H1 (cell line): ENCODE measurements at regions not wholly inside any gene's neighbourhood (a gene's known extent, or its start where the extent isn't known, plus 50 kb on each side); places are given as distances from the start of the nearest gene placed in this dataset.

ENCODE experiments used
- CTCF ChIA-PET: fragments of 300-600 bp; sonication (Branson Sonifier 250); formaldehyde crosslinking; loops from one replicate; lab custom pipeline; 2021; ENCODE audit not compliant: partially characterized antibody; lab: Charles Lee
- POLR2A ChIA-PET: fragments of 300-600 bp; sonication (Branson Sonifier 250); formaldehyde crosslinking; loops from one replicate; lab custom pipeline; 2021; ENCODE audit warnings: inconsistent platforms; ENCODE audit not compliant: partially characterized antibody; lab: Charles Lee
- DNase-seq, 2 experiments: peaks; one replicate each; pipeline versions ENCODE4 v3.0.0 to v3.0.0-alpha.2; 2010 to 2022; ENCODE audit warnings: low spot score in 2 of 2, low read depth in 1 of 2, mixed read lengths in 1 of 2
- FAIRE-seq: peaks from 2 replicates; lab custom pipeline; 2011; peaks lifted over from hg19 to GRCh38; lab: Jason Lieb, UNC
- H2AFZ ChIP-seq: 2 replicates; pipeline ENCODE4 v1.8.1; 2012; ENCODE audit warnings: low read length, inconsistent platforms
- H2AK5ac ChIP-seq: 2 replicates; pipeline ENCODE4 v1.6.1; 2013; ENCODE audit warnings: low read depth, low read length
- H2BK120ac ChIP-seq: replicated peaks from 2 replicates; pipeline ENCODE3; 2013; ENCODE audit warnings: low read depth, low read length, inconsistent platforms
- H2BK12ac ChIP-seq: 2 replicates; pipeline ENCODE4 v1.6.1; 2013; ENCODE audit warnings: low read depth, low read length
- H2BK15ac ChIP-seq: 2 replicates; pipeline ENCODE4 v1.6.1; 2013; ENCODE audit warnings: low read length
- H2BK20ac ChIP-seq: 2 replicates; pipeline ENCODE4 v1.6.1; 2013; ENCODE audit warnings: low read length
- H2BK5ac ChIP-seq: 2 replicates; pipeline ENCODE4 v1.6.1; 2013; ENCODE audit warnings: low read depth, low read length
- H3K14ac ChIP-seq: 2 replicates; pipeline ENCODE4 v1.6.1; 2013; ENCODE audit warnings: inconsistent platforms; ENCODE audit not compliant: insufficient read length
- H3K18ac ChIP-seq: 2 replicates; pipeline ENCODE4 v1.6.1; 2013; ENCODE audit warnings: low read length; ENCODE audit errors: extremely low read depth
- H3K23ac ChIP-seq: 2 replicates; pipeline ENCODE4 v1.6.1; 2013; ENCODE audit warnings: inconsistent platforms; ENCODE audit not compliant: insufficient read length
- H3K23me2 ChIP-seq: 2 replicates; pipeline ENCODE4 v1.6.1; 2013; ENCODE audit warnings: low read depth, low read length
- H3K27ac ChIP-seq: 2 replicates; pipeline ENCODE4 v1.6.1; 2011; ENCODE audit warnings: low read depth, low read length, inconsistent platforms
- H3K27me3 ChIP-seq, 4 experiments: replicated peaks in 1 of 4; 1 replicate in 1 of 4; 2 replicates in 3 of 4; pipeline versions ENCODE4 v1.6.1 to v1.8.1; 2011 to 2013; ENCODE audit warnings: low read length in 3 of 4, mild to moderate bottlenecking in 3 of 4, inconsistent platforms in 2 of 4, mixed read lengths in 2 of 4, moderate library complexity in 1 of 4; ENCODE audit not compliant: control insufficient read depth in 3 of 4, insufficient read depth in 3 of 4; ENCODE audit errors: extremely low read depth in 1 of 4
- H3K36me3 ChIP-seq, 4 experiments: 2 replicates each; pipeline versions ENCODE4 v1.6.1 to v1.8.1; 2011 to 2013; ENCODE audit warnings: mild to moderate bottlenecking in 4 of 4, low read length in 3 of 4, moderate library complexity in 2 of 4, control low read depth in 1 of 4, inconsistent platforms in 1 of 4; ENCODE audit not compliant: insufficient read depth in 4 of 4, control insufficient read depth in 2 of 4
- H3K4ac ChIP-seq: replicated peaks from 2 replicates; pipeline ENCODE3; 2013; ENCODE audit warnings: low read length, low read depth, mixed read lengths, inconsistent platforms; ENCODE audit not compliant: insufficient read length
- H3K4me1 ChIP-seq, 4 experiments: replicated peaks in 1 of 4; 1 replicate in 1 of 4; 2 replicates in 3 of 4; pipeline versions ENCODE4 v1.6.1 to v1.8.1; 2011 to 2013; ENCODE audit warnings: low read length in 3 of 4, inconsistent platforms in 2 of 4, mixed read lengths in 1 of 4; ENCODE audit not compliant: insufficient read depth in 4 of 4, control insufficient read depth in 3 of 4
- H3K4me2 ChIP-seq, 2 experiments: 2 replicates each; pipeline versions ENCODE4 v1.6.1 to v1.8.1; 2011 to 2013; ENCODE audit warnings: low read depth in 2 of 2, low read length in 2 of 2, control low read depth in 1 of 2, inconsistent platforms in 1 of 2, mild to moderate bottlenecking in 1 of 2; ENCODE audit not compliant: insufficient read depth in 1 of 2
- H3K4me3 ChIP-seq, 4 experiments: fragments of 200-600, 300-600 bp in 1 of 4; sonication (generic), shearing (Covaris generic), sonication (Bioruptor Twin) in 1 of 4; 2 replicates each; pipeline versions ENCODE4 v1.5.1 to v1.8.1; 2011 to 2016; ENCODE audit warnings: low read length in 4 of 4, low read depth in 3 of 4, control low read depth in 2 of 4, inconsistent platforms in 2 of 4, mild to moderate bottlenecking in 2 of 4, mixed read lengths in 1 of 4, moderate library complexity in 1 of 4; ENCODE audit not compliant: insufficient read depth in 2 of 4; ENCODE audit errors: extremely low read depth in 1 of 4
- H3K56ac ChIP-seq: replicated peaks from 2 replicates; pipeline ENCODE3; 2013; ENCODE audit warnings: low read depth, mild to moderate bottlenecking, mixed read lengths, low read length, inconsistent platforms; ENCODE audit not compliant: insufficient read length
- H3K79me1 ChIP-seq: 2 replicates; pipeline ENCODE4 v1.6.1; 2013; ENCODE audit warnings: low read depth, low read length, control low read depth
- H3K79me2 ChIP-seq, 2 experiments: 2 replicates each; pipeline versions ENCODE4 v1.6.1 to v1.8.1; 2012 to 2013; ENCODE audit warnings: low read length in 2 of 2, mild to moderate bottlenecking in 2 of 2, inconsistent platforms in 1 of 2; ENCODE audit not compliant: insufficient read depth in 2 of 2, control insufficient read depth in 1 of 2
- H3K9ac ChIP-seq, 4 experiments: replicated peaks in 1 of 4; 1 replicate in 1 of 4; 2 replicates in 3 of 4; pipeline versions ENCODE4 v1.6.1 to v1.8.1; 2011 to 2013; ENCODE audit warnings: low read depth in 3 of 4, low read length in 3 of 4, control low read depth in 2 of 4, mild to moderate bottlenecking in 2 of 4, moderate library complexity in 2 of 4, inconsistent platforms in 1 of 4; ENCODE audit errors: extremely low read depth in 1 of 4
- H3K9me3 ChIP-seq, 2 experiments: 2 replicates each; pipeline versions ENCODE4 v1.6.1 to v1.8.1; 2012 to 2013; ENCODE audit warnings: mild to moderate bottlenecking in 2 of 2, moderate library complexity in 2 of 2, control low read depth in 1 of 2, inconsistent platforms in 1 of 2, low read depth in 1 of 2, low read length in 1 of 2, mixed read lengths in 1 of 2; ENCODE audit not compliant: insufficient read depth in 2 of 2
- H4K20me1 ChIP-seq, 2 experiments: replicated peaks in 1 of 2; 2 replicates each; pipeline versions ENCODE3 to v1.8.1; 2011 to 2013; ENCODE audit warnings: inconsistent platforms in 2 of 2, low read length in 2 of 2, mild to moderate bottlenecking in 1 of 2; ENCODE audit not compliant: insufficient read depth in 2 of 2, control insufficient read depth in 1 of 2
- H4K5ac ChIP-seq: 2 replicates; pipeline ENCODE4 v1.6.1; 2013; ENCODE audit warnings: low read length, low read depth, mixed read lengths, inconsistent platforms; ENCODE audit not compliant: insufficient read length
- H4K8ac ChIP-seq: 2 replicates; pipeline ENCODE4 v1.8.0; 2013; ENCODE audit warnings: mild to moderate bottlenecking, moderate library complexity, low read length, inconsistent platforms; ENCODE audit not compliant: insufficient read depth; ENCODE audit errors: extremely low read depth
- H4K91ac ChIP-seq: replicated peaks from 2 replicates; pipeline ENCODE3; 2013; ENCODE audit warnings: low read length, mixed read lengths, inconsistent platforms; ENCODE audit not compliant: insufficient read length
- BCL11A ChIP-seq, 2 experiments: IDR thresholded peaks; one replicate each; pipeline ENCODE4 v1.6.1; 2011; ENCODE audit warnings: low read depth in 2 of 2, low read length in 2 of 2, mild to moderate bottlenecking in 2 of 2
- SP4 ChIP-seq: IDR thresholded peaks from 2 replicates; pipeline ENCODE4 v1.6.1; 2012; ENCODE audit warnings: low read length, inconsistent platforms
- WGBS, 2 experiments: shearing (Covaris generic) in 1 of 2; methylation state at CpG; one replicate each; pipeline versions ENCODE4 v1.1.6 to v1.1.7; 2013 to 2015; ENCODE audit warnings: low lambda C conversion rate in 2 of 2, mixed read lengths in 2 of 2, inconsistent platforms in 1 of 2, low coverage in 1 of 2, missing lambda C conversion rate in 1 of 2; ENCODE audit not compliant: insufficient replicate concordance in 2 of 2, insufficient coverage in 1 of 2, insufficient read length in 1 of 2; ENCODE audit errors: extremely low coverage in 1 of 2, missing lambda C conversion rate in 1 of 2; 5-methylcytosine and 5-hydroxymethylcytosine counted together

- Histone ChIP-seq H3K23ac (no peak overlapping the region), H3K79me2 (no peaks in the 10 kb centered on the region), H2AK5ac (no peak overlapping the region), H3K79me1 (no peaks in the 10 kb centered on the region), H3K27ac (no peak overlapping the region), H2AFZ (no peak overlapping the region), H4K8ac (no peak overlapping the region), H2BK5ac (no peak overlapping the region), H4K20me1 (no peaks in the 10 kb centered on the region), H3K4me1 (no peaks in the 10 kb centered on the region), H2BK120ac (no peak overlapping the region), H3K4me2 (no peak overlapping the region), H3K4ac (no peak overlapping the region), H2BK12ac (no peak overlapping the region), H3K23me2 (no peaks in the 10 kb centered on the region), H3K4me3 (no peak overlapping the region), H4K5ac (no peak overlapping the region), H3K27me3 (no peaks in the 10 kb centered on the region), H3K56ac (no peak overlapping the region), H4K91ac (no peak overlapping the region), H3K36me3 (no peaks in the 10 kb centered on the region), H3K18ac (no peak overlapping the region), H2BK20ac (no peak overlapping the region), H3K9me3 (peaks cover 61 to 70% of the 10 kb centered on the region in 2 experiments), H3K14ac (no peak overlapping the region), H2BK15ac (no peak overlapping the region), H3K9ac (no peak overlapping the region)
- no peak for FAIRE-seq
- no peak for TF ChIP-seq BCL11A (IDR thresholded peaks at IDR 0.05; ENCODE audit: low read depth in 2 of 2, low read length in 2 of 2)
- TF ChIP-seq SP4, result no peak
- ChIA-PET CTCF (interaction anchor here (0.9 kb wide), 1 partner anchor 12 kb away, joined by 3 read pairs; no protein-coding TSS in a partner anchor), POLR2A (no interaction called here)
- WGBS, 2 experiments, result 99% methylated on average over 11 of the region's 19 CpGs; no CpG with 5 or more reads in 1 of the 2 experiments
- DNase-seq, result no peak
These were observed 83.5 kb upstream of the ZNF254 start for GRCh38 chr19:24003537-24003936.
